ENCODE measurements at regions not wholly inside any gene's neighbourhood (a gene's known extent, or its start where the extent isn't known, plus 50 kb on each side); places are given as distances from the start of the nearest gene placed in this dataset.

- TF ChIP-seq CTCF (IDR thresholded peaks at IDR 0.05) (no peak), POLR2A (IDR thresholded peaks at IDR 0.05) (no peak)
Observed at GRCh38 chrX:107360788-107361360, 88.6 kb upstream of the FRMPD3 start.

All from body of pancreas (tissue), 4 donors.